HEK293 (cell line): ENCODE measurements at regions not wholly inside any gene's neighbourhood (a gene's known extent, or its start where the extent isn't known, plus 50 kb on each side); places are given as distances from the start of the nearest gene placed in this dataset.

ENCODE experiments used
- AEBP2 ChIP-seq: fragments of 450-650 bp; formaldehyde crosslinking; IDR thresholded peaks from 2 replicates; pipeline ENCODE4 v1.5.1; 2016; ENCODE audit warnings: missing biosample characterization, missing genetic modification characterization, borderline replicate concordance
- ZNF398 ChIP-seq: fragments of 450-650 bp; formaldehyde crosslinking; IDR thresholded peaks from 2 replicates; pipeline ENCODE4 v1.5.1; 2017; ENCODE audit warnings: missing biosample characterization, missing genetic modification characterization
- TF ChIP-seq, protein P1 (sequence below): fragments of 450-650 bp; formaldehyde crosslinking; IDR thresholded peaks from 2 replicates; pipeline ENCODE4 v1.5.1; 2016; ENCODE audit warnings: missing biosample characterization, missing genetic modification characterization

DNA sequence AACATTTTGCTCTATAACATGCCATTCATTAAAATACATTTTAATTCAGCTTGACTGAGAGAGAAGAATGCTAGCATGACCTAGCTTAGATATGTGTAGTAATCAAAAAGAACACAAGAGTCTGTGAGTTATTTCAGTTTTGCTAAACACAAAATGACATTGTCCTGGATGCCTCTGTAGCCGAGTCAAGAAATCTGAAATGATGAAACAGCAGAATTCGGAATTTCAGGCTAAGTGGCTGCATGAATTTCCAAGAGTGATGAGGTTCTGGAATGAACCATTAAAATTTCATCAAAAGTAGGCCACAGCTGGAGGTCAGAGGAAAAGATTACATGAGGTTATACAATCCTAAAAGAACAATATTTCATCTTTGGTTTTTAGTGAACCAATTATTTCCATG, 79.1 kb upstream of the CXADR start:
- TF ChIP-seq ZNF398 (tag by site-specific recombination) (no peak), AEBP2 (no peak)
- TF ChIP-seq, protein P1, sequence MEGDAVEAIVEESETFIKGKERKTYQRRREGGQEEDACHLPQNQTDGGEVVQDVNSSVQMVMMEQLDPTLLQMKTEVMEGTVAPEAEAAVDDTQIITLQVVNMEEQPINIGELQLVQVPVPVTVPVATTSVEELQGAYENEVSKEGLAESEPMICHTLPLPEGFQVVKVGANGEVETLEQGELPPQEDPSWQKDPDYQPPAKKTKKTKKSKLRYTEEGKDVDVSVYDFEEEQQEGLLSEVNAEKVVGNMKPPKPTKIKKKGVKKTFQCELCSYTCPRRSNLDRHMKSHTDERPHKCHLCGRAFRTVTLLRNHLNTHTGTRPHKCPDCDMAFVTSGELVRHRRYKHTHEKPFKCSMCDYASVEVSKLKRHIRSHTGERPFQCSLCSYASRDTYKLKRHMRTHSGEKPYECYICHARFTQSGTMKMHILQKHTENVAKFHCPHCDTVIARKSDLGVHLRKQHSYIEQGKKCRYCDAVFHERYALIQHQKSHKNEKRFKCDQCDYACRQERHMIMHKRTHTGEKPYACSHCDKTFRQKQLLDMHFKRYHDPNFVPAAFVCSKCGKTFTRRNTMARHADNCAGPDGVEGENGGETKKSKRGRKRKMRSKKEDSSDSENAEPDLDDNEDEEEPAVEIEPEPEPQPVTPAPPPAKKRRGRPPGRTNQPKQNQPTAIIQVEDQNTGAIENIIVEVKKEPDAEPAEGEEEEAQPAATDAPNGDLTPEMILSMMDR (tag by site-specific recombination) = no peak
